Spleen (tissue), 11 donors: ENCODE measurements at regions not wholly inside any gene's neighbourhood (a gene's known extent, or its start where the extent isn't known, plus 50 kb on each side); places are given as distances from the start of the nearest gene placed in this dataset.
"Not testable (repeated sequence)": the region's sequence is repeated elsewhere in the genome, so short reads cannot be mapped to it uniquely, and the experiment has no call there.

ENCODE experiments used
- DNase-seq: peaks from one replicate; pipeline ENCODE4 v3.0.0-alpha.2; 2020
- H3K27ac ChIP-seq, 8 donors: fragments of 200-600 bp; sonication (generic) in 7 of 8; 1 replicate in 4 of 8; 2 replicates in 4 of 8; pipeline versions ENCODE4 v1.5.0 to v1.8.0; 2016 to 2021; ENCODE audit warnings: inconsistent platforms in 4 of 8, mild to moderate bottlenecking in 4 of 8, moderate library complexity in 1 of 8
- H3K27me3 ChIP-seq, 7 donors: fragments of 200-600 bp; sonication (generic) in 6 of 7; replicated peaks in 1 of 7; 1 replicate in 4 of 7; 2 replicates in 3 of 7; pipeline versions ENCODE4 v1.5.0 to v1.8.0; 2016 to 2021; ENCODE audit warnings: inconsistent platforms in 3 of 7, mild to moderate bottlenecking in 1 of 7
- H3K36me3 ChIP-seq, 6 donors: fragments of 200-600 bp; sonication (generic) in 5 of 6; 1 replicate in 4 of 6; 2 replicates in 2 of 6; pipeline versions ENCODE4 v1.5.0 to v1.8.0; 2016 to 2021; ENCODE audit warnings: inconsistent platforms in 2 of 6
- H3K4me1 ChIP-seq, 6 donors: fragments of 200-600 bp; sonication (generic) in 5 of 6; 1 replicate in 3 of 6; 2 replicates in 3 of 6; pipeline versions ENCODE4 v1.5.0 to v1.8.0; 2016 to 2021; ENCODE audit warnings: inconsistent platforms in 3 of 6
- H3K4me3 ChIP-seq, 8 donors: fragments of 200-600 bp; sonication (generic) in 7 of 8; 1 replicate in 4 of 8; 2 replicates in 4 of 8; pipeline versions ENCODE4 v1.5.0 to v1.8.0; 2016 to 2021; ENCODE audit warnings: inconsistent platforms in 4 of 8, mild to moderate bottlenecking in 4 of 8, moderate library complexity in 2 of 8
- H3K9me3 ChIP-seq, 8 donors: fragments of 200-600 bp; sonication (generic) in 7 of 8; 1 replicate in 4 of 8; 2 replicates in 4 of 8; pipeline versions ENCODE4 v1.5.0 to v1.8.0; 2016 to 2021; ENCODE audit warnings: inconsistent platforms in 4 of 8
- POLR2A ChIP-seq, 3 donors: fragments of 450-650 bp; IDR thresholded peaks; one replicate each; pipeline ENCODE4 v1.5.1; 2017; ENCODE audit warnings: antibody characterized with exemption in 3 of 3, mild to moderate bottlenecking in 1 of 3
- POLR2AphosphoS5 ChIP-seq, 3 donors: sonication (generic); formaldehyde crosslinking; IDR thresholded peaks; one replicate each; pipeline ENCODE4 v1.5.1; 2017; ENCODE audit warnings: antibody characterized with exemption in 3 of 3
- WGBS, 5 donors: extraction: QIAGEN DNeasy Blood & Tissue Kit in 3 of 5; methylation state at CpG; one replicate each; pipeline versions ENCODE4 v1.1.5 to v1.1.7; 2013 to 2018; 5-methylcytosine and 5-hydroxymethylcytosine counted together
- intact Hi-C: fragments of 100-400 bp; cut with DNase I; formaldehyde crosslinking; loops from one replicate; pipeline ENCODE4 v1.15.0; 2023; ENCODE audit warnings: low total_unique reads
- TF ChIP-seq, protein P1 (sequence below), 11 experiments: fragments of 200-600 bp in 7 of 11; fragments of 450-650 bp in 4 of 11; sonication (generic) in 4 of 11; IDR thresholded peaks in 8 of 11; conservative IDR thresholded peaks in 3 of 11; 1 replicate in 7 of 11; 2 replicates in 4 of 11; pipeline versions ENCODE4 v1.4.0 to v1.8.0; 2016 to 2021; ENCODE audit warnings: antibody characterized with exemption in 11 of 11, inconsistent platforms in 4 of 11, mild to moderate bottlenecking in 1 of 11
- donor health status: healthy with polysubstance abuse.
- donor health status: DM: no; HTN: no; CAD: no; lungs with moderate emphysema.
- donor health status: DM: no; HTN: no; CAD: no.
- donor health status: Bipolar disorder and iron deficiency.
- donor health status: healthy.
- donor health status: DM: no; HTN: no; CAD: no.
- donor health status: DM: yes; HTN: yes; CAD: no.

GRCh38 chr1:176379626-176380339, 83.2 kb upstream of the PAPPA2 start:
- Histone ChIP-seq H3K27me3 (no peaks in the 10 kb centered on the region), H3K36me3 (no peaks in the 10 kb centered on the region), H3K4me1 (no peaks in the 10 kb centered on the region), H3K4me3 (no peak overlapping the region), H3K9me3 (no peaks in the 10 kb centered on the region), H3K27ac (no peak overlapping the region)
- WGBS, 5 donors, result 78 to 83% (median 80%) methylated on average over 5 of the region's 5 CpGs
- no peak for TF ChIP-seq POLR2A (IDR thresholded peaks at IDR 0.05)
- TF ChIP-seq, protein P1, sequence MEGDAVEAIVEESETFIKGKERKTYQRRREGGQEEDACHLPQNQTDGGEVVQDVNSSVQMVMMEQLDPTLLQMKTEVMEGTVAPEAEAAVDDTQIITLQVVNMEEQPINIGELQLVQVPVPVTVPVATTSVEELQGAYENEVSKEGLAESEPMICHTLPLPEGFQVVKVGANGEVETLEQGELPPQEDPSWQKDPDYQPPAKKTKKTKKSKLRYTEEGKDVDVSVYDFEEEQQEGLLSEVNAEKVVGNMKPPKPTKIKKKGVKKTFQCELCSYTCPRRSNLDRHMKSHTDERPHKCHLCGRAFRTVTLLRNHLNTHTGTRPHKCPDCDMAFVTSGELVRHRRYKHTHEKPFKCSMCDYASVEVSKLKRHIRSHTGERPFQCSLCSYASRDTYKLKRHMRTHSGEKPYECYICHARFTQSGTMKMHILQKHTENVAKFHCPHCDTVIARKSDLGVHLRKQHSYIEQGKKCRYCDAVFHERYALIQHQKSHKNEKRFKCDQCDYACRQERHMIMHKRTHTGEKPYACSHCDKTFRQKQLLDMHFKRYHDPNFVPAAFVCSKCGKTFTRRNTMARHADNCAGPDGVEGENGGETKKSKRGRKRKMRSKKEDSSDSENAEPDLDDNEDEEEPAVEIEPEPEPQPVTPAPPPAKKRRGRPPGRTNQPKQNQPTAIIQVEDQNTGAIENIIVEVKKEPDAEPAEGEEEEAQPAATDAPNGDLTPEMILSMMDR (IDR thresholded peaks at IDR 0.05 in 8 of 11, conservative IDR thresholded peaks at IDR 0.05 in 3 of 11), result no peak
- TF ChIP-seq POLR2AphosphoS5 (IDR thresholded peaks at IDR 0.05), result no peak
- intact Hi-C loops, result no loop called here
- no peak for DNase-seq

DNA sequence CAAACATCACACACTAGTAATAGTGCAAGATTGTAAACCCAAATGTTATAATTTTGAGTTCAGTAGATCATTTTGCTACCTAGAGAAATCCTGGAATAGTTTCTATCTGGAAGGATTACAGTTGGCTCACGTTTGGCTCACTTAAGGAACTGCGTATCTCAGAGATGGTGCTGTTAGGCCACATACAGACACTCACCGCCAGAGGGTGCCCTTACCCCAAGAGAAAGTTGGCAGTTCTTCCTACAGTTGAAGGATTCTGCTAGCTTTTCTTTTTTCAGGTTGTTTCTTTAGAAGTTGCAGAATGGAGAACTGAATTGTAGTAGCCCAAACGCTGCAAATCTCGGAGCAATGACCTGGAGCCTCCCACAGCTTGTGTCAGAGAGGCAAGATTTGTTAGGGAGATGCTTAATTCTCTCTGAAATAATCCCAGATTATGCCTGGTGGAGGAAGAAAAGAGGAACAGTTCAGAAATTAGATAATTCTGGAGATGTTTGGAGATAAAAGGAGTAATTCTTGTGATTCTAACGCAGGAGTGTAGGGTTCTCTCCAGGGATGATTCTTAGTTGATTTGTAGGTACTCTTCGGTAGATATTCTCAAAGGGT, 87.9 kb upstream of the PAPPA2 start:
- H3K4me3 ChIP-seq, result no peak overlapping the region
- intact Hi-C loops, result loop anchor here (5.0 kb wide), 1 partner anchor 507 kb away; no protein-coding TSS in a partner anchor
- TF ChIP-seq, protein P1 (IDR thresholded peaks at IDR 0.05 in 8 of 11, conservative IDR thresholded peaks at IDR 0.05 in 3 of 11), result peak in 10 of 11 experiments; percentile 23 to 82 (median 76)
- TF ChIP-seq POLR2A (IDR thresholded peaks at IDR 0.05), result no peak
- WGBS, 5 donors, result 20 to 23% (median 21%) methylated on average over 7 of the region's 7 CpGs
- no peaks in the 10 kb centered on the region for H3K9me3 ChIP-seq
- H3K36me3 ChIP-seq, result no peaks in the 10 kb centered on the region
- no peak overlapping the region for H3K27ac ChIP-seq
- peaks cover 0 to 12% (median 0%) of the 10 kb centered on the region in 7 donors for H3K27me3 ChIP-seq
- DNase-seq, result peak; percentile 79
- H3K4me1 ChIP-seq, result no peaks in the 10 kb centered on the region

DNA sequence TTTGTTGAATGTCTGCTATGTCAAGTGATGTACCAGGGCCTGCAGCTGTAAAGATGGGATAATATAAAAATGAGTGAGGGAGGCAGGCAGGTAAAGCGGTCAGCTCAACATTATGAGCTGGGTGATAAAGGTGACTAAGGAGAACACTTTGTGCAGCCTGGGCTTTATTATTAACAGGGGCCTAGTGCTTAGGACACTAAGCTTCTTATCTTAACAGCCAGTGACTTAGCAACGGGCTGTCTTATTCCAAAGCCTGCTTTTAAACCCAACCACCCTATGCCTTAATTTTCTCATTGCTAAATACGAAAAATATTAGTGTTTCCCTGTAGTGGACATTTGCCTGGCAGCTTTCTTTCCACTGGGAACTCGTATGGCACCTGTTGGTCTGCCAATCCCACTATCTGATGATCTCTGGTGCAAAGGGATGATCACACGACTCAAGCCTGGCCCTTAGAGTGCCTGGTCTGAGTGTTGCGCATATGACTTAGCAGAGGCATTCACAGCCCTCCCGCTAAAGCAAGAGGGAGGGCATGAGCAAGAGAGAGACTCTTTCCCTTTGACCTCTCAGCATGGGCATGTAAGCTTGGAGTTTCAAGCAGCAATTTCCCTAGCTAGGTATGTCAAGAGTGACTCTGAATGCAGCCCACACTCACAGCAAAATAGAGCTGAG, 98.6 kb upstream of the PAPPA2 start:
- DNase-seq, result no peak
- Histone ChIP-seq H3K4me1 (no peaks in the 10 kb centered on the region), H3K9me3 (peaks cover 0 to 4% (median 0%) of the 10 kb centered on the region in 8 donors), H3K4me3 (no peak overlapping the region), H3K27me3 (no peaks in the 10 kb centered on the region), H3K36me3 (no peaks in the 10 kb centered on the region), H3K27ac (no peak overlapping the region)
- WGBS, 5 donors, result 56 to 71% (median 61%) methylated on average over 7 of the region's 7 CpGs
- intact Hi-C loops, result no loop called here
- TF ChIP-seq POLR2AphosphoS5 (IDR thresholded peaks at IDR 0.05), result no peak
- TF ChIP-seq, protein P1 (IDR thresholded peaks at IDR 0.05 in 8 of 11, conservative IDR thresholded peaks at IDR 0.05 in 3 of 11), result no peak
- no peak for TF ChIP-seq POLR2A (IDR thresholded peaks at IDR 0.05)

GRCh38 chr1:176349135-176349715, 113.8 kb upstream of the PAPPA2 start:
- H3K27me3 ChIP-seq, H3K36me3 ChIP-seq, H3K4me3 ChIP-seq, H3K27ac ChIP-seq, DNase-seq, H3K4me1 ChIP-seq, intact Hi-C loops: not testable (repeated sequence)
- WGBS, 5 donors, result 92 to 96% (median 94%) methylated on average over 15 to 42 of the region's 42 CpGs
- H3K9me3 ChIP-seq, result peaks cover 3 to 34% (median 25%) of the 10 kb centered on the region in 8 donors
